OCI-LY7 (cell line): ENCODE measurements at regions not wholly inside any gene's neighbourhood (a gene's known extent, or its start where the extent isn't known, plus 50 kb on each side); places are given as distances from the start of the nearest gene placed in this dataset.

ENCODE experiments used
- CTCF ChIP-seq: fragments of 200-600 bp; sonication (generic); conservative IDR thresholded peaks from 2 replicates; pipeline ENCODE4 v1.5.1; 2014; ENCODE audit warnings: mild to moderate bottlenecking, antibody characterized with exemption, low read length, moderate library complexity, mixed read lengths
- EZH2phosphoT487 ChIP-seq: fragments of 200-600 bp; sonication (generic); IDR thresholded peaks from 2 replicates; pipeline ENCODE4 v1.6.1; 2018; ENCODE audit warnings: low read depth, borderline replicate concordance, mild to moderate bottlenecking, mixed run types, antibody characterized with exemption, low read length, moderate library complexity, mixed read lengths

GRCh38 chr4:171601091-171601490, 212.1 kb upstream of the GALNTL6 start:
- TF ChIP-seq CTCF (no peak), EZH2phosphoT487 (no peak)
